B cell (primary cell): ENCODE measurements at regions not wholly inside any gene's neighbourhood (a gene's known extent, or its start where the extent isn't known, plus 50 kb on each side); places are given as distances from the start of the nearest gene placed in this dataset.

Experiments used
- ATAC-seq: fragments of 200-7000 bp; cut with Tn5 transposase; one replicate; pipeline ENCODE4 v1.10.0; 2021; ENCODE audit warnings: low read depth, mild to moderate bottlenecking, moderate number of reproducible peaks, moderate library complexity
- CTCF ChIA-PET: fragments of 350-600 bp; sonication (Branson Sonifier 250); formaldehyde crosslinking; loops from one replicate; lab custom pipeline; 2021; ENCODE audit warnings: antibody characterized with exemption, inconsistent platforms; lab: Charles Lee
- POLR2A ChIA-PET: fragments of 350-600 bp; sonication (Branson Sonifier 250); formaldehyde crosslinking; loops from one replicate; lab custom pipeline; 2021; ENCODE audit warnings: antibody characterized with exemption; lab: Charles Lee
- DNase-seq: peaks from one replicate; pipeline ENCODE4 v3.0.0; 2013
- H2AFZ ChIP-seq: 2 replicates; pipeline ENCODE4 v1.6.1; 2012; ENCODE audit warnings: mild to moderate bottlenecking, low read depth, low read length; ENCODE audit not compliant: insufficient read depth, poor library complexity, severe bottlenecking
- H3K27ac ChIP-seq, 2 donors: 1 replicate in 1 of 2; 2 replicates in 1 of 2; pipeline ENCODE4 v1.5.1; 2012 to 2013; ENCODE audit warnings: low read length in 2 of 2, mild to moderate bottlenecking in 2 of 2, moderate library complexity in 1 of 2
- H3K27me3 ChIP-seq, 4 experiments: fragments of 200-600 bp in 1 of 4; sonication (generic) in 1 of 4; replicated peaks in 1 of 4; 1 replicate in 2 of 4; 2 replicates in 2 of 4; pipeline versions ENCODE4 v1.6.1 to v1.7.0; 2013 to 2016; ENCODE audit warnings: low read length in 3 of 4, mild to moderate bottlenecking in 2 of 4, mixed read lengths in 1 of 4, moderate library complexity in 1 of 4; ENCODE audit not compliant: insufficient read depth in 4 of 4, control insufficient read depth in 3 of 4; ENCODE audit errors: control extremely low read depth in 1 of 4
- H3K36me3 ChIP-seq, 2 experiments: replicated peaks in 1 of 2; 1 replicate in 1 of 2; 2 replicates in 1 of 2; pipeline versions ENCODE4 v1.6.1 to v1.7.1; 2013; ENCODE audit warnings: low read length in 1 of 2; ENCODE audit not compliant: insufficient read depth in 2 of 2, control insufficient read depth in 1 of 2; ENCODE audit errors: control extremely low read depth in 1 of 2, extremely low read depth in 1 of 2
- H3K4me1 ChIP-seq, 2 donors: fragments of 200-600 bp in 1 of 2; sonication (generic) in 1 of 2; 1 replicate in 1 of 2; 2 replicates in 1 of 2; pipeline versions ENCODE4 v1.5.1 to v1.6.1; 2013 to 2017; ENCODE audit warnings: low read length in 2 of 2; ENCODE audit not compliant: control insufficient read depth in 2 of 2, insufficient read depth in 2 of 2
- H3K4me2 ChIP-seq: replicated peaks from 2 replicates; pipeline ENCODE3; 2012; ENCODE audit warnings: mild to moderate bottlenecking, low read depth, low read length; ENCODE audit not compliant: poor library complexity, severe bottlenecking
- H3K4me3 ChIP-seq, 5 experiments: fragments of 200-600 bp in 1 of 5; sonication (generic) in 1 of 5; 1 replicate in 3 of 5; 2 replicates in 2 of 5; pipeline versions ENCODE4 v1.5.1 to v1.7.0; 2011 to 2016; ENCODE audit warnings: low read length in 4 of 5, mild to moderate bottlenecking in 4 of 5, low read depth in 2 of 5, control low read depth in 1 of 5, moderate library complexity in 1 of 5; ENCODE audit not compliant: insufficient read depth in 1 of 5; ENCODE audit errors: control extremely low read depth in 1 of 5, extremely low read depth in 1 of 5
- H3K79me2 ChIP-seq: fragments of 200-600 bp; sonication (generic); one replicate; pipeline ENCODE4 v1.6.0; 2016; ENCODE audit warnings: low read length; ENCODE audit not compliant: control insufficient read depth, insufficient read depth
- H3K9ac ChIP-seq: fragments of 200-600 bp; sonication (generic); 2 replicates; pipeline ENCODE4 v1.6.1; 2017; ENCODE audit warnings: mild to moderate bottlenecking, low read length, moderate library complexity
- H3K9me3 ChIP-seq, 3 donors: one replicate each; pipeline versions ENCODE4 v1.6.1 to v1.7.1; 2013; ENCODE audit warnings: low read length in 2 of 3; ENCODE audit not compliant: control insufficient read depth in 2 of 3, insufficient read depth in 1 of 3; ENCODE audit errors: control extremely low read depth in 1 of 3
- H4K20me1 ChIP-seq: 2 replicates; pipeline ENCODE4 v1.6.0; 2012; ENCODE audit warnings: mild to moderate bottlenecking, low read length; ENCODE audit not compliant: insufficient read depth, control insufficient read depth, poor library complexity, severe bottlenecking
- H3K27ac Mint-ChIP-seq: one replicate; pipeline ENCODE4 v1.8.0; 2021; ENCODE audit warnings: mixed read lengths
- H3K27me3 Mint-ChIP-seq: one replicate; pipeline ENCODE4 v1.8.0; 2021; ENCODE audit warnings: mixed read lengths
- H3K4me1 Mint-ChIP-seq: one replicate; pipeline ENCODE4 v1.8.0; 2021; ENCODE audit warnings: mixed read lengths
- H3K4me3 Mint-ChIP-seq: one replicate; pipeline ENCODE4 v1.8.0; 2021; ENCODE audit warnings: mixed read lengths
- H3K9me3 Mint-ChIP-seq: one replicate; pipeline ENCODE4 v1.8.0; 2022; ENCODE audit warnings: mixed read lengths; ENCODE audit not compliant: insufficient read depth
- CTCF ChIP-seq: fragments of 200-600 bp; IDR thresholded peaks from one replicate; pipeline ENCODE4 v1.8.0; 2022; ENCODE audit warnings: antibody characterized with exemption, mild to moderate bottlenecking
- EZH2 ChIP-seq: IDR thresholded peaks from 2 replicates; pipeline ENCODE4 v1.6.1; 2012; ENCODE audit warnings: borderline replicate concordance, low read depth, mild to moderate bottlenecking, moderate library complexity, low read length; ENCODE audit not compliant: insufficient read depth, poor library complexity, severe bottlenecking
- WGBS: methylation state at CpG from one replicate; pipeline ENCODE4 v1.1.5; 2013; ENCODE audit warnings: missing lambda C conversion rate; ENCODE audit not compliant: insufficient coverage; 5-methylcytosine and 5-hydroxymethylcytosine counted together
- intact Hi-C: fragments of 100-400 bp; cut with micrococcal nuclease; formaldehyde crosslinking; loops from one replicate; pipeline ENCODE4 v1.10.0; 2022

- no peak overlapping the region for H3K4me3 Mint-ChIP-seq
- peaks cover 2% of the 10 kb centered on the region for H3K4me1 Mint-ChIP-seq
- no peak overlapping the region for H3K27ac Mint-ChIP-seq
- no peaks in the 10 kb centered on the region for H3K9me3 ChIP-seq
- H3K4me2 ChIP-seq: no peak overlapping the region
- 67% methylated on average over 3 of the region's 3 CpGs for WGBS
- CTCF ChIA-PET: no interaction called here
- no peaks in the 10 kb centered on the region for H3K27me3 ChIP-seq
- H3K4me1 ChIP-seq: no peaks in the 10 kb centered on the region
- intact Hi-C loops: no loop called here
- ATAC-seq (no peak), DNase-seq (no peak)
- H3K36me3 ChIP-seq: no peaks in the 10 kb centered on the region
- no peak for TF ChIP-seq CTCF
- H3K9me3 Mint-ChIP-seq: no peaks in the 10 kb centered on the region
- no peak overlapping the region for H3K4me3 ChIP-seq
- POLR2A ChIA-PET: no interaction called here
- no peaks in the 10 kb centered on the region for H3K79me2 ChIP-seq
- H2AFZ ChIP-seq: no peak overlapping the region
- no peaks in the 10 kb centered on the region for H3K27me3 Mint-ChIP-seq
- H3K9ac ChIP-seq: no peak overlapping the region
- H3K27ac ChIP-seq: no peak overlapping the region
- no peaks in the 10 kb centered on the region for H4K20me1 ChIP-seq
These were observed 111.0 kb downstream of the SLC25A47 start for GRCh38 chr14:100434033-100434601.

DNA sequence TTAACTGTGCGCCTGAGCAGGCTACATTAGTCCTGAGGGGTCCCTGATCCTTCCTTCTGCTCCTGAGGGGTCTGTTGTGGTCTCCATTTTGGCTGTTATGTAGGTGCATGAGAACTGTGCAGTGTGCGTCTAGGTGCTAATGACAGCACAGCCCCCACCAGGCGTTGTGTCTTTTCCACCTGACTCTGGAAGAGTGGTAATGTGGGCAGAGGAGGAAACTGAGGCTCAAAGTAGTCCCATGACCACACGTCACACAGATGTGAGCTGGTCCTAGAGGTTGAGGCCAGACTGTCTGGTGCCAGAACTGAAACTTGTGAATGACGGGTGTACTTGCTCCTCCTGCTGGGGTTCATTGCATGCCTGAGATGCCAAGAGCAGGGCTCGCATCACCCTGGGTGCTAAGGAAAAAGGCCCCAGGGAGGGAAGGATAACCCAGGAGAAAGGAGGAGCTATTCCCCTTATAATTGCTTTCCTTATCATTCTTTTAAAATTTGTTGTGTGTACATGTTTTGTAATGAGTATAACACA is 111.8 kb downstream of the SLC25A47 start:
- Mint-ChIP-seq H3K9me3 (no peaks in the 10 kb centered on the region), H3K27me3 (no peaks in the 10 kb centered on the region), H3K4me3 (no peak overlapping the region), H3K4me1 (peaks cover 2% of the 10 kb centered on the region), H3K27ac (no peak overlapping the region)
- ATAC-seq: no peak
- H3K4me2 ChIP-seq: no peak overlapping the region
- H3K4me1 ChIP-seq: no peaks in the 10 kb centered on the region
- H3K27me3 ChIP-seq: no peaks in the 10 kb centered on the region
- no peaks in the 10 kb centered on the region for H3K9me3 ChIP-seq
- intact Hi-C loops: no loop called here
- no peak overlapping the region for H2AFZ ChIP-seq
- TF ChIP-seq CTCF (no peak), EZH2 (no peak)
- no peak overlapping the region for H3K4me3 ChIP-seq
- CTCF ChIA-PET: no interaction called here
- no peak overlapping the region for H3K9ac ChIP-seq
- no peak for DNase-seq
- POLR2A ChIA-PET: no interaction called here
- H3K27ac ChIP-seq: no peak overlapping the region
- WGBS: 89% methylated on average over 5 of the region's 6 CpGs
- no peaks in the 10 kb centered on the region for H3K36me3 ChIP-seq
- no peaks in the 10 kb centered on the region for H3K79me2 ChIP-seq
- no peaks in the 10 kb centered on the region for H4K20me1 ChIP-seq
